Glomerular visceral epithelial cell (primary cell): ENCODE measurements at regions not wholly inside any gene's neighbourhood (a gene's known extent, or its start where the extent isn't known, plus 50 kb on each side); places are given as distances from the start of the nearest gene placed in this dataset.
"Not testable (repeated sequence)": the region's sequence is repeated elsewhere in the genome, so short reads cannot be mapped to it uniquely, and the experiment has no call there.

Source experiments
- DNase-seq: peaks from one replicate; pipeline ENCODE4 v3.0.0-alpha.2; 2016; ENCODE audit errors: extremely low spot score

- DNase-seq = peak; percentile 72
These were observed 633.4 kb upstream of the COBL start for GRCh38 chr7:51949726-51950644.

- DNase-seq = no peak
These were observed 614.2 kb upstream of the COBL start for GRCh38 chr7:51930834-51931233.

- DNase-seq = no peak
These were observed 613.2 kb upstream of the COBL start for GRCh38 chr7:51929818-51930217.

- no peak for DNase-seq
These were observed 611.1 kb upstream of the COBL start for GRCh38 chr7:51927738-51928137.

GRCh38 chr7:51918581-51918980 lies 602.0 kb upstream of the COBL start:
- DNase-seq = no peak

GRCh38 chr7:51901489-51901840 lies 584.9 kb upstream of the COBL start:
- DNase-seq = no peak

- DNase-seq = not testable (repeated sequence)
These were observed 584.3 kb upstream of the COBL start for GRCh38 chr7:51900755-51901488.

- no peak for DNase-seq
These were observed 583.0 kb upstream of the COBL start for GRCh38 chr7:51899611-51900010.

- DNase-seq = no peak
These were observed 565.8 kb upstream of the COBL start for GRCh38 chr7:51882412-51882811.

- DNase-seq = no peak
These were observed 564.7 kb upstream of the COBL start for GRCh38 chr7:51881309-51881708.

- DNase-seq = no peak
These were observed 562.3 kb upstream of the COBL start for GRCh38 chr7:51878865-51879264.

- DNase-seq = no peak
These were observed 552.8 kb upstream of the COBL start for GRCh38 chr7:51869452-51869851.

- no peak for DNase-seq
These were observed 550.5 kb upstream of the COBL start for GRCh38 chr7:51867117-51867516.

GRCh38 chr7:51860305-51860704 lies 543.7 kb upstream of the COBL start:
- no peak for DNase-seq

- no peak for DNase-seq
These were observed 533.5 kb upstream of the COBL start for GRCh38 chr7:51850126-51850525.

GRCh38 chr7:51847461-51848134 lies 531.0 kb upstream of the COBL start:
- no peak for DNase-seq

- DNase-seq = not testable (repeated sequence)
These were observed 522.5 kb upstream of the COBL start for GRCh38 chr7:51839130-51839529.

- DNase-seq = no peak
These were observed 511.0 kb upstream of the COBL start for GRCh38 chr7:51827631-51828030.

GRCh38 chr7:51824050-51824449 lies 507.4 kb upstream of the COBL start:
- no peak for DNase-seq

GRCh38 chr7:51823437-51823836 lies 506.8 kb upstream of the COBL start:
- DNase-seq = no peak

- no peak for DNase-seq
These were observed 501.2 kb upstream of the COBL start for GRCh38 chr7:51817694-51818225.

GRCh38 chr7:51805783-51806431 lies 489.3 kb upstream of the COBL start:
- not testable (repeated sequence) for DNase-seq
